ENCODE measurements at regions not wholly inside any gene's neighbourhood (a gene's known extent, or its start where the extent isn't known, plus 50 kb on each side); places are given as distances from the start of the nearest gene placed in this dataset.

DNA sequence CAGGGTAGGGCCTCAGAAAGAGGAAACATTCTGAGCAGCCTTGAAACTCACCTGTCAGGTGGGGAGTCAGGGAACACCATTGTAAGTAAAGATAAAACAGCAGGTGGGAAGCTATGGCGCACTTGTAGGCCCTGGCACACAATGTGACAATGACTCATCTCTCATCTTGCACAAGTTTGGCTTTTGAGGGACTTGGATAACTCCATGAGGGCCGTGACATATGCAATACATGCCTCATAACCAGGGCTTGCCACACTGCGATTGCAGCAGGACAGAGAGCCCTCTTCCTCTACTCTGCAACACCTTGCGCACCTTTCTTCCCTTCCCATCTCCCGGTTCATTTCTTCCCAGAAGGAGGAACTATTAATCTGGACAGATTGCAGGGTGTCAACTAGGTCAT, 144.9 kb downstream of the CEP120 start:
- no peaks in the 10 kb centered on the region for H3K9me3 ChIP-seq (ENCODE audit: control insufficient read depth in 2 of 2, insufficient read depth in 1 of 2, low read depth in 1 of 2, low read length in 1 of 2)
- H3K4me1 ChIP-seq (ENCODE audit: control insufficient read depth in 2 of 2, insufficient read depth in 2 of 2, low read length in 1 of 2) = no peaks in the 10 kb centered on the region
- no peak overlapping the region for H3K4me3 ChIP-seq (ENCODE audit: low read depth in 1 of 2, low read length in 2 of 2)
- no peak overlapping the region for H3K27ac ChIP-seq (ENCODE audit: low read depth in 2 of 2, low read length in 1 of 2)
- WGBS, 2 donors = 83 to 89% methylated on average over 5 of the region's 5 CpGs
- H3K27me3 ChIP-seq (ENCODE audit: control insufficient read depth in 1 of 2, insufficient read depth in 2 of 2, low read length in 2 of 2) = no peaks in the 10 kb centered on the region
- H3K36me3 ChIP-seq (ENCODE audit: control insufficient read depth in 2 of 2, insufficient read depth in 2 of 2, low read length in 1 of 2) = no peaks in the 10 kb centered on the region

DNA sequence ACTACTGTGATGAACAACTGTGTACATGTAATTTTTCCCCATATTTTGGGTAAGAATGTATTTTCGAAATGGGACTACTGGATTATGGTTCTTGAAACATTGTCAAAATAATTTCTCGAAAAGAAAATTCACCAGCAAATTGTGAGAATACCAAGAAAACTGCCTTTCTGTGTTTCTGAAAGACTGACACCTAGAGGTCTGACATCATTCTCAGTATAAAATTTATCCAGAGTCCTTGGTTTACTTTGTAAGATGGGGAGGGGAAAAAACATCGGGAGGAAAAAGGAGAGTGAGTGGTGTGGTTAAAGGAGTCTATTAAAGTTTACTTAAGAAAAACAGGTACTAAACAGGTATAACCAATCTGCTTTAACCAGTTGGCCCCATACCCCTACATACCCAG, 149.2 kb downstream of the CEP120 start:
- Histone ChIP-seq H3K36me3 (ENCODE audit: control insufficient read depth in 2 of 2, insufficient read depth in 2 of 2, low read length in 1 of 2) (no peaks in the 10 kb centered on the region), H3K9me3 (ENCODE audit: control insufficient read depth in 2 of 2, insufficient read depth in 1 of 2, low read depth in 1 of 2, low read length in 1 of 2) (no peaks in the 10 kb centered on the region), H3K27me3 (ENCODE audit: control insufficient read depth in 1 of 2, insufficient read depth in 2 of 2, low read length in 2 of 2) (no peaks in the 10 kb centered on the region), H3K4me1 (ENCODE audit: control insufficient read depth in 2 of 2, insufficient read depth in 2 of 2, low read length in 1 of 2) (no peaks in the 10 kb centered on the region), H3K27ac (ENCODE audit: low read depth in 2 of 2, low read length in 1 of 2) (no peak overlapping the region), H3K4me3 (ENCODE audit: low read depth in 1 of 2, low read length in 2 of 2) (no peak overlapping the region)
- WGBS, 2 donors = 49 to 64% methylated on average over 3 of the region's 3 CpGs

GRCh38 chr5:123273095-123273494, 150.1 kb downstream of the CEP120 start:
- Histone ChIP-seq H3K27ac (ENCODE audit: low read depth in 2 of 2, low read length in 1 of 2) (no peak overlapping the region), H3K36me3 (ENCODE audit: control insufficient read depth in 2 of 2, insufficient read depth in 2 of 2, low read length in 1 of 2) (no peaks in the 10 kb centered on the region), H3K4me3 (ENCODE audit: low read depth in 1 of 2, low read length in 2 of 2) (no peak overlapping the region), H3K4me1 (ENCODE audit: control insufficient read depth in 2 of 2, insufficient read depth in 2 of 2, low read length in 1 of 2) (no peaks in the 10 kb centered on the region), H3K9me3 (ENCODE audit: control insufficient read depth in 2 of 2, insufficient read depth in 1 of 2, low read depth in 1 of 2, low read length in 1 of 2) (no peaks in the 10 kb centered on the region), H3K27me3 (ENCODE audit: control insufficient read depth in 1 of 2, insufficient read depth in 2 of 2, low read length in 2 of 2) (no peaks in the 10 kb centered on the region)
- 97 to 99% methylated on average over 2 of the region's 2 CpGs for WGBS, 2 donors

DNA sequence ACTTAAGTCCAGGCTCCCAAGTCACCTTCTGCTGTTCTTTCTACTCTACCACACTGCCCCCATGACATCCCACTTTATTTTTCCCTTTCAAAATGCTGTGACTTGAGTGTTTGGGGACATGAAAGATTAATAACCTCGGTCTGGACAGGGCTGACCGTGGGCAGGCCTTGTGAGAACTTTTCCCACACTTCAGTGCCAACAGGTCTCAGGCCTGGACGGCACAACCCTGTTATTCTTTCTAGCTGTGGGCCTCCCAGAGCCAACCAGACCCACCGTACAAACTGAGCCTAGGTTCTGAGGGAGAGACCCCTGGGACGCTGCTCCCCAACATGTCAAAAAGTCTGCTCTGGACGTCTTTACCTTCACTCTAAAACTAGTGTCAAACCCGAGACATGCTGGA, 153.4 kb downstream of the CEP120 start:
- Histone ChIP-seq H3K4me3 (ENCODE audit: low read depth in 1 of 2, low read length in 2 of 2) (no peak overlapping the region), H3K36me3 (ENCODE audit: control insufficient read depth in 2 of 2, insufficient read depth in 2 of 2, low read length in 1 of 2) (no peaks in the 10 kb centered on the region), H3K9me3 (ENCODE audit: control insufficient read depth in 2 of 2, insufficient read depth in 1 of 2, low read depth in 1 of 2, low read length in 1 of 2) (no peaks in the 10 kb centered on the region), H3K27me3 (ENCODE audit: control insufficient read depth in 1 of 2, insufficient read depth in 2 of 2, low read length in 2 of 2) (no peaks in the 10 kb centered on the region), H3K4me1 (ENCODE audit: control insufficient read depth in 2 of 2, insufficient read depth in 2 of 2, low read length in 1 of 2) (no peaks in the 10 kb centered on the region), H3K27ac (ENCODE audit: low read depth in 2 of 2, low read length in 1 of 2) (no peak overlapping the region)
- WGBS, 2 donors = 73 to 75% methylated on average over 7 of the region's 7 CpGs

DNA sequence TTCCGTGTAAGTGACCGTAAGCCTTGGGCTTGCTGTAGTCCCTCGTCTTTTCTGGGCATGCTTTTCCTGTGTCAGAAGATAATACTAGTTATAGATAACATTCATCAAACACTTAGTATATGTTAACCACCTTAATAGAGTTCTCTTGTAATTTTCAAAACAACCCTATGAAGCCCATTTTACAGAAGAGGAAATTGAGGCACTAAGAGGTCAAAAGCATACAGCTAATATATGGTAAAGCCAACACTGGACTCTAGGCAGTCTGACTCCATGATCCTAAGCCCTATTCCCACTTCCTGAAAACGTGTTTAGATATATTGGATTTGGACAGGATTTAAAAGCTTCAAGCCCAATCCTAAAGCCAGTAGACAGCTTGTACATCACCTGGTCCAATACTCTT, 153.8 kb downstream of the CEP120 start:
- H3K27ac ChIP-seq (ENCODE audit: low read depth in 2 of 2, low read length in 1 of 2) = no peak overlapping the region
- H3K36me3 ChIP-seq (ENCODE audit: control insufficient read depth in 2 of 2, insufficient read depth in 2 of 2, low read length in 1 of 2) = no peaks in the 10 kb centered on the region
- no peaks in the 10 kb centered on the region for H3K4me1 ChIP-seq (ENCODE audit: control insufficient read depth in 2 of 2, insufficient read depth in 2 of 2, low read length in 1 of 2)
- no peaks in the 10 kb centered on the region for H3K27me3 ChIP-seq (ENCODE audit: control insufficient read depth in 1 of 2, insufficient read depth in 2 of 2, low read length in 2 of 2)
- WGBS, 2 donors = 80 to 87% methylated on average over 4 of the region's 4 CpGs
- H3K4me3 ChIP-seq (ENCODE audit: low read depth in 1 of 2, low read length in 2 of 2) = no peak overlapping the region
- no peaks in the 10 kb centered on the region for H3K9me3 ChIP-seq (ENCODE audit: control insufficient read depth in 2 of 2, insufficient read depth in 1 of 2, low read depth in 1 of 2, low read length in 1 of 2)

- H3K27me3 ChIP-seq (ENCODE audit: control insufficient read depth in 1 of 2, insufficient read depth in 2 of 2, low read length in 2 of 2) = no peaks in the 10 kb centered on the region
- H3K4me3 ChIP-seq (ENCODE audit: low read depth in 1 of 2, low read length in 2 of 2) = no peak overlapping the region
- H3K9me3 ChIP-seq (ENCODE audit: control insufficient read depth in 2 of 2, insufficient read depth in 1 of 2, low read depth in 1 of 2, low read length in 1 of 2) = no peaks in the 10 kb centered on the region
- H3K27ac ChIP-seq (ENCODE audit: low read depth in 2 of 2, low read length in 1 of 2) = no peak overlapping the region
- no peaks in the 10 kb centered on the region for H3K4me1 ChIP-seq (ENCODE audit: control insufficient read depth in 2 of 2, insufficient read depth in 2 of 2, low read length in 1 of 2)
- H3K36me3 ChIP-seq (ENCODE audit: control insufficient read depth in 2 of 2, insufficient read depth in 2 of 2, low read length in 1 of 2) = no peaks in the 10 kb centered on the region
These were observed 156.8 kb downstream of the CEP120 start for GRCh38 chr5:123266365-123266764.

GRCh38 chr5:123265551-123265950, 157.7 kb downstream of the CEP120 start:
- no peaks in the 10 kb centered on the region for H3K27me3 ChIP-seq (ENCODE audit: control insufficient read depth in 1 of 2, insufficient read depth in 2 of 2, low read length in 2 of 2)
- no peaks in the 10 kb centered on the region for H3K9me3 ChIP-seq (ENCODE audit: control insufficient read depth in 2 of 2, insufficient read depth in 1 of 2, low read depth in 1 of 2, low read length in 1 of 2)
- H3K4me3 ChIP-seq (ENCODE audit: low read depth in 1 of 2, low read length in 2 of 2) = no peak overlapping the region
- no peak overlapping the region for H3K27ac ChIP-seq (ENCODE audit: low read depth in 2 of 2, low read length in 1 of 2)
- WGBS, 2 donors = 85 to 86% methylated on average over 2 of the region's 2 CpGs
- no peaks in the 10 kb centered on the region for H3K4me1 ChIP-seq (ENCODE audit: control insufficient read depth in 2 of 2, insufficient read depth in 2 of 2, low read length in 1 of 2)
- no peaks in the 10 kb centered on the region for H3K36me3 ChIP-seq (ENCODE audit: control insufficient read depth in 2 of 2, insufficient read depth in 2 of 2, low read length in 1 of 2)

- H3K27ac ChIP-seq (ENCODE audit: low read depth in 2 of 2, low read length in 1 of 2) = no peak overlapping the region
- H3K9me3 ChIP-seq (ENCODE audit: control insufficient read depth in 2 of 2, insufficient read depth in 1 of 2, low read depth in 1 of 2, low read length in 1 of 2) = no peaks in the 10 kb centered on the region
- 73 to 78% methylated on average over 2 of the region's 2 CpGs for WGBS, 2 donors
- H3K36me3 ChIP-seq (ENCODE audit: control insufficient read depth in 2 of 2, insufficient read depth in 2 of 2, low read length in 1 of 2) = no peaks in the 10 kb centered on the region
- H3K4me3 ChIP-seq (ENCODE audit: low read depth in 1 of 2, low read length in 2 of 2) = no peak overlapping the region
- H3K4me1 ChIP-seq (ENCODE audit: control insufficient read depth in 2 of 2, insufficient read depth in 2 of 2, low read length in 1 of 2) = no peaks in the 10 kb centered on the region
- no peaks in the 10 kb centered on the region for H3K27me3 ChIP-seq (ENCODE audit: control insufficient read depth in 1 of 2, insufficient read depth in 2 of 2, low read length in 2 of 2)
These were observed 158.8 kb downstream of the CEP120 start for GRCh38 chr5:123264394-123264793.

DNA sequence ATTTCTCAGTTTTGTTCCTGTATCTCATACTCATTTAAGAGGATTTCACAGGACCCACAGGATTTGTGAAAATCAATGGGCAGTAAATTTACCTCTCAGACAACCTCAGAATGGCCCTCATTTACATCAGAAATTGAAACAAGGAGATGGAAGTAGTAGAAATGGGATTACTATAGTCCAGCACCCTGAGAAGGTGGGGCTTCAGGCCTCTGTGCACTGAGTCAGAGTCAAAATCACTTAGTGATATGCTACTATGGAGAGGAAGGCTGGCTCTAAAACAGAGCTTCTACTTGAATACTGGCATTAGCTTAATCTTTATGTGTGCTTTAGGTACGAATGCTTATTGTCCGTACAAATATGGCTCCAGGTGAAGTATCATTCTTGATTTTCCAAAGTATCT, 159.3 kb downstream of the CEP120 start:
- Histone ChIP-seq H3K4me1 (ENCODE audit: control insufficient read depth in 2 of 2, insufficient read depth in 2 of 2, low read length in 1 of 2) (no peaks in the 10 kb centered on the region), H3K9me3 (ENCODE audit: control insufficient read depth in 2 of 2, insufficient read depth in 1 of 2, low read depth in 1 of 2, low read length in 1 of 2) (peaks cover 0 to under 1% of the 10 kb centered on the region in 2 donors), H3K27me3 (ENCODE audit: control insufficient read depth in 1 of 2, insufficient read depth in 2 of 2, low read length in 2 of 2) (no peaks in the 10 kb centered on the region), H3K36me3 (ENCODE audit: control insufficient read depth in 2 of 2, insufficient read depth in 2 of 2, low read length in 1 of 2) (no peaks in the 10 kb centered on the region), H3K27ac (ENCODE audit: low read depth in 2 of 2, low read length in 1 of 2) (no peak overlapping the region), H3K4me3 (ENCODE audit: low read depth in 1 of 2, low read length in 2 of 2) (no peak overlapping the region)
- WGBS, 2 donors = 81 to 83% methylated on average over 2 of the region's 2 CpGs

DNA sequence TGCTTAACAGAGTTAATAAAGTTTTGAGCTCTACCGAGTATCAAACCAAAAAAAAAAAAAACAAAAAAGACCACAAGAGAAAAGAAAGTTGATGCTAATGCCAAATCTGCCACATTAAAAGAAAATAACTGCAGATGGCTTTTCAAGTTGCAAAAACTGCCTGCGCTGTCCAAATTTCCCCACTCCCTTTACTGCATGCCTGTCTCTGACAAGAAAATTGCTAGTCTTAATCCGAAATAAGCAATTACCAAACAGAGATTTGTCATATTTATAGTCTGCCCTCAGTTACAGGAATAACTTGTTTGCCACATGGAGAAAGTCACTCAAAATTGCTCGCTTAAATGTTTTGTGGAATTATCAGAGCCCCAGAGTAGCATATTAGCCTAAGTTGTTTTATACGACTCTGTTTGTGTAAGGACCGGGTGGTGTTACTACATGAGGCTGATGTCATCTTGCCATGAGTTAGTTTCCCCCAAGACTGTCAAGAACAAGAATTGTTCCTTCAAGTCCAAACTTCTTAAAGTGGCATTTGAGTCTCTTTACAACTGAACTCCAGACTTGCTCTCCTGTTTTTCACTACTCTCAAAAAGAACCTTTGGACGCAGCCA, 160.9 kb downstream of the CEP120 start:
- peaks cover 0 to 3% of the 10 kb centered on the region in 2 donors for H3K9me3 ChIP-seq (ENCODE audit: control insufficient read depth in 2 of 2, insufficient read depth in 1 of 2, low read depth in 1 of 2, low read length in 1 of 2)
- peak overlapping the region in 1 of 2 donors; percentile 22 for H3K27ac ChIP-seq (ENCODE audit: low read depth in 2 of 2, low read length in 1 of 2)
- 34 to 49% methylated on average over 7 of the region's 7 CpGs for WGBS, 2 donors
- H3K27me3 ChIP-seq (ENCODE audit: control insufficient read depth in 1 of 2, insufficient read depth in 2 of 2, low read length in 2 of 2) = no peaks in the 10 kb centered on the region
- no peaks in the 10 kb centered on the region for H3K4me1 ChIP-seq (ENCODE audit: control insufficient read depth in 2 of 2, insufficient read depth in 2 of 2, low read length in 1 of 2)
- no peak overlapping the region for H3K4me3 ChIP-seq (ENCODE audit: low read depth in 1 of 2, low read length in 2 of 2)
- no peaks in the 10 kb centered on the region for H3K36me3 ChIP-seq (ENCODE audit: control insufficient read depth in 2 of 2, insufficient read depth in 2 of 2, low read length in 1 of 2)
